Keratinocyte (primary cell): ENCODE measurements at regions not wholly inside any gene's neighbourhood (a gene's known extent, or its start where the extent isn't known, plus 50 kb on each side); places are given as distances from the start of the nearest gene placed in this dataset.

ENCODE experiments used
- DNase-seq: peaks from one replicate; pipeline ENCODE4 v3.0.0-alpha.2; 2011; ENCODE audit warnings: low read depth, missing footprints, low spot score
- FAIRE-seq: peaks from 2 replicates; lab custom pipeline; 2011; peaks lifted over from hg19 to GRCh38; lab: Jason Lieb, UNC
- H2AFZ ChIP-seq: 2 replicates; pipeline ENCODE4 v1.6.0; 2012; ENCODE audit warnings: low read length, control low read depth, inconsistent platforms; ENCODE audit not compliant: control insufficient read depth
- H3K27ac ChIP-seq: 2 replicates; pipeline ENCODE4 v1.5.1; 2011; ENCODE audit warnings: low read length; ENCODE audit not compliant: control insufficient read depth, insufficient read depth
- H3K27me3 ChIP-seq: 3 replicates; pipeline ENCODE4 v1.6.0; 2011; ENCODE audit warnings: low read length; ENCODE audit not compliant: control insufficient read depth, insufficient read depth; ENCODE audit errors: extremely low read depth
- H3K36me3 ChIP-seq, 2 experiments: 2 replicates in 1 of 2; 3 replicates in 1 of 2; pipeline ENCODE4 v1.5.1; 2011; ENCODE audit warnings: low read length in 2 of 2, mild to moderate bottlenecking in 1 of 2; ENCODE audit not compliant: control insufficient read depth in 2 of 2, insufficient read depth in 2 of 2; ENCODE audit errors: extremely low read depth in 1 of 2
- H3K4me1 ChIP-seq: 3 replicates; pipeline ENCODE4 v1.5.1; 2011; ENCODE audit warnings: low read length; ENCODE audit not compliant: control insufficient read depth, insufficient read depth; ENCODE audit errors: extremely low read depth
- H3K4me2 ChIP-seq: 3 replicates; pipeline ENCODE4 v1.6.0; 2011; ENCODE audit warnings: low read depth, low read length; ENCODE audit not compliant: control insufficient read depth, insufficient read depth; ENCODE audit errors: extremely low read depth
- H3K4me3 ChIP-seq, 3 experiments: fragments of 200-600 bp in 1 of 3; sonication (generic) in 1 of 3; 2 replicates in 2 of 3; 3 replicates in 1 of 3; pipeline ENCODE4 v1.5.1; 2011 to 2016; ENCODE audit warnings: low read length in 3 of 3, mild to moderate bottlenecking in 3 of 3, control low read depth in 2 of 3, inconsistent platforms in 1 of 3, low read depth in 1 of 3, mixed read lengths in 1 of 3, mixed run types in 1 of 3, moderate library complexity in 1 of 3; ENCODE audit not compliant: control insufficient read depth in 2 of 3, insufficient read depth in 2 of 3; ENCODE audit errors: extremely low read depth in 1 of 3
- H3K79me2 ChIP-seq: 2 replicates; pipeline ENCODE4 v1.6.0; 2012; ENCODE audit warnings: low read length; ENCODE audit not compliant: control insufficient read depth, insufficient read depth
- H3K9ac ChIP-seq: 3 replicates; pipeline ENCODE4 v1.6.0; 2011; ENCODE audit warnings: low read length; ENCODE audit not compliant: control insufficient read depth, insufficient read depth; ENCODE audit errors: extremely low read depth
- H3K9me1 ChIP-seq: 3 replicates; pipeline ENCODE4 v1.6.0; 2011; ENCODE audit warnings: low read length; ENCODE audit not compliant: control insufficient read depth, insufficient read depth; ENCODE audit errors: extremely low read depth
- H3K9me3 ChIP-seq: 2 replicates; pipeline ENCODE4 v1.5.1; 2012; ENCODE audit warnings: low read depth, low read length; ENCODE audit not compliant: control insufficient read depth
- H4K20me1 ChIP-seq: 3 replicates; pipeline ENCODE4 v1.6.0; 2011; ENCODE audit warnings: low read length; ENCODE audit not compliant: control insufficient read depth, insufficient read depth; ENCODE audit errors: extremely low read depth
- EZH2 ChIP-seq: IDR thresholded peaks from one replicate; pipeline ENCODE4 v1.6.1; 2012; ENCODE audit warnings: inconsistent platforms, mild to moderate bottlenecking, low read length, moderate library complexity
- dilution Hi-C: fragments of 300-500 bp; cut with MboI; formaldehyde crosslinking; loops from one replicate; pipeline ENCODE4 v1.7.0; 2020; ENCODE audit warnings: low sequenced_read_pairs; ENCODE audit not compliant: extremely low pct_ligation_motif_present
- TF ChIP-seq, protein P1 (sequence below), 3 experiments: IDR thresholded peaks in 1 of 3; conservative IDR thresholded peaks in 1 of 3; optimal IDR thresholded peaks in 1 of 3; 2 replicates in 2 of 3; 3 replicates in 1 of 3; pipeline versions ENCODE3 to v1.5.1; 2011; ENCODE audit warnings: low read length in 3 of 3, mild to moderate bottlenecking in 3 of 3, moderate library complexity in 2 of 3, control low read depth in 1 of 3, inconsistent platforms in 1 of 3; ENCODE audit not compliant: insufficient read depth in 2 of 3; ENCODE audit errors: extremely low read depth in 1 of 3

DNA sequence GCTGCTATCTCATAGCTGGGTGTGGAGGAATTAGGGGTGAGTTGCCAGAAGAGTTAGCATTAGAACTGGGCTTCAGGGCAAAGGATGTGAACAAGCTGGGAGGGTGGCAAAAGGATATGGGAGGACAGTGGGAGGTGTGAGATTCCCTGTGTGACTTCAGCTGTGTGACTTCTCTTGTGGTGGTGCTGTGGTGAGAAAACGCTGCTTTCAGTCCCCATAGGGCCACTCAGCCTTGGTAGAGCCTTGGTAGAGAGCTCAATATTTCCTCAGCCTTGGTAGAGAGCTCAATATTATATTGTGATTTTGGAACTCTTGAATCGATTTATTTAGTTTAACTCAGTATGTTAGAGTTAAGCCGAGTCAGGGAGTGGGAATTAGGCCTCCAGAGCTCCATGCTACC is 499.7 kb downstream of the EDEM1 start:
- Histone ChIP-seq H3K4me2 (no peak overlapping the region), H3K4me1 (no peaks in the 10 kb centered on the region), H3K27ac (no peak overlapping the region), H3K9me3 (no peaks in the 10 kb centered on the region), H3K9me1 (no peaks in the 10 kb centered on the region), H4K20me1 (no peaks in the 10 kb centered on the region), H2AFZ (no peak overlapping the region), H3K27me3 (no peaks in the 10 kb centered on the region), H3K36me3 (no peaks in the 10 kb centered on the region), H3K9ac (no peak overlapping the region), H3K79me2 (no peaks in the 10 kb centered on the region), H3K4me3 (no peak overlapping the region)
- TF ChIP-seq, protein P1, sequence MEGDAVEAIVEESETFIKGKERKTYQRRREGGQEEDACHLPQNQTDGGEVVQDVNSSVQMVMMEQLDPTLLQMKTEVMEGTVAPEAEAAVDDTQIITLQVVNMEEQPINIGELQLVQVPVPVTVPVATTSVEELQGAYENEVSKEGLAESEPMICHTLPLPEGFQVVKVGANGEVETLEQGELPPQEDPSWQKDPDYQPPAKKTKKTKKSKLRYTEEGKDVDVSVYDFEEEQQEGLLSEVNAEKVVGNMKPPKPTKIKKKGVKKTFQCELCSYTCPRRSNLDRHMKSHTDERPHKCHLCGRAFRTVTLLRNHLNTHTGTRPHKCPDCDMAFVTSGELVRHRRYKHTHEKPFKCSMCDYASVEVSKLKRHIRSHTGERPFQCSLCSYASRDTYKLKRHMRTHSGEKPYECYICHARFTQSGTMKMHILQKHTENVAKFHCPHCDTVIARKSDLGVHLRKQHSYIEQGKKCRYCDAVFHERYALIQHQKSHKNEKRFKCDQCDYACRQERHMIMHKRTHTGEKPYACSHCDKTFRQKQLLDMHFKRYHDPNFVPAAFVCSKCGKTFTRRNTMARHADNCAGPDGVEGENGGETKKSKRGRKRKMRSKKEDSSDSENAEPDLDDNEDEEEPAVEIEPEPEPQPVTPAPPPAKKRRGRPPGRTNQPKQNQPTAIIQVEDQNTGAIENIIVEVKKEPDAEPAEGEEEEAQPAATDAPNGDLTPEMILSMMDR (optimal IDR thresholded peaks at IDR 0.05 in 1 of 3, IDR thresholded peaks at IDR 0.05 in 1 of 3, conservative IDR thresholded peaks at IDR 0.05 in 1 of 3; ENCODE audit: extremely low read depth in 1 of 3, insufficient read depth in 2 of 3, low read length in 3 of 3): no peak
- no peak for TF ChIP-seq EZH2
- DNase-seq: no peak
- FAIRE-seq: no peak
- dilution Hi-C loops: no loop called here

DNA sequence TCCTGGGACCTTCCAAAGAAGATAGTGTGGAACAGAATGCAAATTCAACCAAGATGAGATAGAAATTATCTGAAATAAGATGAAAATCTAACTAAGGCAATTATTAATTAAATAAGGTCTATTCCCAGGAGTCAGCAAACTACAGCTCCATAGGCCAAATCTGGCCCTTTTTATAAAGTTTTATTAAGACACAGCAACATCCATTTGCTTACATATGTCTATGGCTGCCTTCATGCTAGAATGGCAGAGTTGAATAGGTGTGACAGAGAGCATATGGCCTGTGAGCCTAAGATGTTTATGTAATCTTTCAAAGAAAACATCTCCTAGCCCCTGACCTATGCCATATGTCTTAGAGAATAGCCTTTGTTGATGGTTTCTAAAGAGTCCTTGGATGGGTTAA is 503.0 kb downstream of the EDEM1 start:
- H3K4me3 ChIP-seq: no peak overlapping the region
- no peaks in the 10 kb centered on the region for H3K27me3 ChIP-seq
- FAIRE-seq (no peak), DNase-seq (no peak)
- no peak overlapping the region for H3K9ac ChIP-seq
- no peaks in the 10 kb centered on the region for H3K9me1 ChIP-seq
- H3K4me2 ChIP-seq: no peak overlapping the region
- H3K36me3 ChIP-seq: no peaks in the 10 kb centered on the region
- no peak overlapping the region for H2AFZ ChIP-seq
- H3K27ac ChIP-seq: no peak overlapping the region
- no peaks in the 10 kb centered on the region for H3K9me3 ChIP-seq
- no peaks in the 10 kb centered on the region for H4K20me1 ChIP-seq
- H3K4me1 ChIP-seq: no peaks in the 10 kb centered on the region
- H3K79me2 ChIP-seq: no peaks in the 10 kb centered on the region
- dilution Hi-C loops: no loop called here
- no peak for TF ChIP-seq EZH2
- TF ChIP-seq, protein P1 (optimal IDR thresholded peaks at IDR 0.05 in 1 of 3, IDR thresholded peaks at IDR 0.05 in 1 of 3, conservative IDR thresholded peaks at IDR 0.05 in 1 of 3; ENCODE audit: extremely low read depth in 1 of 3, insufficient read depth in 2 of 3, low read length in 3 of 3): no peak
